Right lobe of liver (tissue), 4 donors: ENCODE measurements at regions not wholly inside any gene's neighbourhood (a gene's known extent, or its start where the extent isn't known, plus 50 kb on each side); places are given as distances from the start of the nearest gene placed in this dataset.

ENCODE experiments used
- CTCF ChIP-seq, 4 donors: fragments of 200-600 bp in 3 of 4; fragments of 450-650 bp in 1 of 4; IDR thresholded peaks; one replicate each; pipeline versions ENCODE4 v1.5.1 to v1.8.0; 2016 to 2022; ENCODE audit warnings: antibody characterized with exemption in 4 of 4, mild to moderate bottlenecking in 2 of 4
- POLR2A ChIP-seq: fragments of 450-650 bp; IDR thresholded peaks from one replicate; pipeline ENCODE4 v1.6.1; 2017; ENCODE audit warnings: antibody characterized with exemption, mild to moderate bottlenecking
- donor health status: DM: no; HTN: no; CAD: no.
- donor health status: DM: no; HTN: no; CAD: no.
- donor health status: DM: no; HTN: yes; CAD: no.

- TF ChIP-seq CTCF (IDR thresholded peaks at IDR 0.05) (no peak), POLR2A (no peak)
Observed at GRCh38 chr13:86282442-86282841, 483.2 kb upstream of the SLITRK6 start.
